GM12878 (cell line): ENCODE measurements at regions not wholly inside any gene's neighbourhood (a gene's known extent, or its start where the extent isn't known, plus 50 kb on each side); places are given as distances from the start of the nearest gene placed in this dataset.

ENCODE experiments used
- ATAC-seq: fragments of 200-7000 bp; cut with Tn5 transposase; 3 replicates; pipeline ENCODE4 v1.9.1; 2020; ENCODE audit warnings: mild to moderate bottlenecking, moderate library complexity
- BruUV-seq: library from RNA; stranded (reverse); fragments of 400-500 nt; replicated peaks from 2 replicates; lab custom pipeline; 2021; lab: Mats Ljungman, UMichigan
- CTCF ChIA-PET: fragments of 300-600 bp; sonication (Branson Sonifier 250); formaldehyde crosslinking; extraction: SDS; loops from one replicate; lab custom pipeline; 2021; ENCODE audit warnings: inconsistent platforms; lab: Yijun Ruan, JAX
- POLR2A ChIA-PET: fragments of 350-600 bp; formaldehyde crosslinking; extraction: SDS; loops from one replicate; lab custom pipeline; 2021; ENCODE audit warnings: inconsistent platforms; lab: Charles Lee
- RAD21 ChIA-PET: fragments of 300-600 bp; sonication (Branson Sonifier 250); formaldehyde crosslinking; loops from one replicate; lab custom pipeline; 2023; ENCODE audit warnings: antibody characterized with exemption; ENCODE audit not compliant: unreplicated experiment; lab: Charles Lee
- SMC1A ChIA-PET: fragments of 300-600 bp; sonication (Branson Sonifier 250); formaldehyde crosslinking; loops from one replicate; lab custom pipeline; 2023; ENCODE audit not compliant: unreplicated experiment, uncharacterized antibody; lab: Charles Lee
- DNase-seq: peaks from one replicate; pipeline ENCODE4 v3.0.0-alpha.2; 2011; ENCODE audit warnings: low read depth, low spot score
- FAIRE-seq: peaks from 3 replicates; lab custom pipeline; 2011; peaks lifted over from hg19 to GRCh38; lab: Jason Lieb, UNC
- H2AFZ ChIP-seq: 2 replicates; pipeline ENCODE4 v1.6.0; 2011; ENCODE audit warnings: low read depth, low read length, control low read depth; ENCODE audit not compliant: control insufficient read depth
- H3K27ac ChIP-seq: 2 replicates; pipeline ENCODE4 v1.5.1; 2011; ENCODE audit warnings: control low read depth; ENCODE audit not compliant: control insufficient read depth, insufficient read depth
- H3K27me3 ChIP-seq, 2 experiments: replicated peaks in 1 of 2; 2 replicates each; pipeline versions ENCODE4 v1.6.0 to v1.6.1; 2011; ENCODE audit warnings: low read length in 1 of 2; ENCODE audit not compliant: control insufficient read depth in 2 of 2, insufficient read depth in 2 of 2
- H3K36me3 ChIP-seq, 2 experiments: 2 replicates each; pipeline ENCODE4 v1.5.1; 2011; ENCODE audit warnings: low read length in 1 of 2; ENCODE audit not compliant: control insufficient read depth in 2 of 2, insufficient read depth in 2 of 2
- H3K4me1 ChIP-seq: 2 replicates; pipeline ENCODE4 v1.6.1; 2011; ENCODE audit warnings: mild to moderate bottlenecking, low read length, moderate library complexity, mixed read lengths; ENCODE audit not compliant: control insufficient read depth, insufficient read depth
- H3K4me2 ChIP-seq: 2 replicates; pipeline ENCODE4 v1.6.0; 2011; ENCODE audit warnings: control low read depth; ENCODE audit not compliant: control insufficient read depth, insufficient read depth
- H3K4me3 ChIP-seq: fragments of 200-600 bp; sonication (generic); 2 replicates; pipeline ENCODE4 v1.5.1; 2016
- H3K79me2 ChIP-seq: 2 replicates; pipeline ENCODE4 v1.6.0; 2011; ENCODE audit warnings: low read length; ENCODE audit not compliant: control insufficient read depth, insufficient read depth
- H3K9ac ChIP-seq: 2 replicates; pipeline ENCODE4 v1.8.0; 2011; ENCODE audit warnings: low read length, control low read depth, mixed read lengths; ENCODE audit not compliant: control insufficient read depth, insufficient read depth
- H3K9me3 ChIP-seq: replicated peaks from 3 replicates; pipeline ENCODE4 v1.5.1; 2011; ENCODE audit warnings: mild to moderate bottlenecking, low read length; ENCODE audit not compliant: control insufficient read depth, insufficient read depth
- H4K20me1 ChIP-seq: 2 replicates; pipeline ENCODE4 v1.6.0; 2011; ENCODE audit not compliant: control insufficient read depth, insufficient read depth
- ASH2L ChIP-seq: fragments of 300-600, 200-600 bp; sonication (generic); IDR thresholded peaks from 2 replicates; pipeline ENCODE4 v1.6.1; 2017; ENCODE audit warnings: low read depth, mild to moderate bottlenecking, borderline replicate concordance
- ATF3 ChIP-seq: IDR thresholded peaks from 2 replicates; pipeline ENCODE4 v1.6.1; 2011; ENCODE audit warnings: low read depth, mild to moderate bottlenecking, low read length, moderate library complexity, borderline replicate concordance; ENCODE audit errors: extremely low read depth
- ATF7 ChIP-seq: fragments of 450-650 bp; IDR thresholded peaks from 2 replicates; pipeline ENCODE4 v1.6.1; 2016; ENCODE audit warnings: low read depth, mild to moderate bottlenecking
- BACH1 ChIP-seq: fragments of 450-650 bp; IDR thresholded peaks from 2 replicates; pipeline ENCODE4 v1.6.1; 2017; ENCODE audit warnings: mild to moderate bottlenecking, borderline replicate concordance
- CBFB ChIP-seq: IDR thresholded peaks from 2 replicates; pipeline ENCODE4 v1.6.1; 2016; ENCODE audit warnings: antibody characterized with exemption, low read depth
- EED ChIP-seq: sonication (generic); IDR thresholded peaks from 2 replicates; pipeline ENCODE4 v1.6.1; 2016; ENCODE audit warnings: antibody characterized with exemption, low read depth
- IRF3 ChIP-seq: fragments of 450-650 bp; IDR thresholded peaks from 2 replicates; pipeline ENCODE4 v1.6.1; 2014; ENCODE audit warnings: mild to moderate bottlenecking
- MTA3 ChIP-seq: IDR thresholded peaks from 2 replicates; pipeline ENCODE4 v1.6.1; 2012; ENCODE audit warnings: low read length, inconsistent platforms, borderline replicate concordance
- MXI1 ChIP-seq: fragments of 150-350 bp; IDR thresholded peaks from 2 replicates; pipeline ENCODE4 v1.6.1; 2011; ENCODE audit warnings: low read depth, mild to moderate bottlenecking, inconsistent platforms, low read length, improper control_type of control experiment
- NFIC ChIP-seq: IDR thresholded peaks from 2 replicates; pipeline ENCODE4 v1.6.1; 2012; ENCODE audit warnings: low read depth, mild to moderate bottlenecking, inconsistent platforms, low read length, moderate library complexity
- NR2C1 ChIP-seq: fragments of 450-650 bp; IDR thresholded peaks from 2 replicates; pipeline ENCODE4 v1.6.1; 2017; ENCODE audit warnings: antibody characterized with exemption, mild to moderate bottlenecking, moderate library complexity
- NR2F1 ChIP-seq: fragments of 450-650 bp; conservative IDR thresholded peaks from 2 replicates; pipeline ENCODE4 v1.6.1; 2017; ENCODE audit warnings: mild to moderate bottlenecking
- PAX5 ChIP-seq: IDR thresholded peaks from 2 replicates; pipeline ENCODE4 v1.6.1; 2011; ENCODE audit warnings: low read depth, low read length, borderline replicate concordance
- PML ChIP-seq: IDR thresholded peaks from 2 replicates; pipeline ENCODE4 v1.6.1; 2012; ENCODE audit warnings: low read length, inconsistent platforms
- POLR2AphosphoS2 ChIP-seq: IDR thresholded peaks from 2 replicates; pipeline ENCODE4 v1.6.1; 2011; ENCODE audit warnings: low read depth, mild to moderate bottlenecking, low read length, improper control_type of control experiment, moderate library complexity
- RFX5 ChIP-seq: IDR thresholded peaks from 2 replicates; pipeline ENCODE4 v1.6.1; 2011; ENCODE audit warnings: low read depth, low read length, improper control_type of control experiment
- WGBS: methylation state at CpG from one replicate; pipeline ENCODE4 v1.1.6; 2016; ENCODE audit warnings: low lambda C conversion rate; ENCODE audit not compliant: insufficient replicate concordance, insufficient coverage; ENCODE audit errors: missing lambda C conversion rate; 5-methylcytosine and 5-hydroxymethylcytosine counted together
- in situ Hi-C: fragments of 300-500 bp; cut with MboI; formaldehyde crosslinking; loops from 9 replicates; pipeline ENCODE4 v1.14.3; 2018; ENCODE audit warnings: mixed read lengths
- intact Hi-C: fragments of 100-400 bp; cut with micrococcal nuclease; formaldehyde crosslinking; loops from one replicate; pipeline ENCODE4 v1.14.2; 2022; ENCODE audit not compliant: unreplicated experiment

GRCh38 chr21:36565540-36565939, 85.6 kb upstream of the CLDN14 start:
- no peak for ATAC-seq
- H3K36me3 ChIP-seq, result no peaks in the 10 kb centered on the region
- no peak for TF ChIP-seq EED
- TF ChIP-seq PAX5, result no peak
- no peak for TF ChIP-seq ATF7
- no peak for TF ChIP-seq MXI1
- no peak for TF ChIP-seq RFX5
- TF ChIP-seq, all 136 proteins: peak for 0
- Histone ChIP-seq H2AFZ (no peak overlapping the region), H3K27ac (no peak overlapping the region), H3K27me3 (peaks cover 1 to 6% of the 10 kb centered on the region in 2 experiments; a peak in 3 of 4 replicates), H4K20me1 (no peaks in the 10 kb centered on the region; the same call in 1 of the 2 replicates), H3K4me1 (no peaks in the 10 kb centered on the region), H3K9ac (no peak overlapping the region), H3K79me2 (no peaks in the 10 kb centered on the region), H3K4me2 (no peak overlapping the region), H3K4me3 (no peak overlapping the region), H3K9me3 (0 out of 3 replicates have a peak, but pooled peaks cover 1% of the 10 kb centered on the region)
- ChIA-PET POLR2A (no interaction called here), RAD21 (no interaction called here), CTCF (no interaction called here), SMC1A (interaction anchor here (1.3 kb wide), 1 partner anchor 63 kb away, joined by 4 read pairs; no protein-coding TSS in a partner anchor)
- DNase-seq (no peak), FAIRE-seq (no peak)
- no TSS peak for BruUV-seq
- in situ Hi-C loops (no loop called here), intact Hi-C loops (no loop called here)
- WGBS, result 34% methylated on average over 2 of the region's 2 CpGs

- DNase-seq (no peak), FAIRE-seq (no peak), ATAC-seq (no peak)
- ChIA-PET CTCF (no interaction called here), POLR2A (no interaction called here), RAD21 (no interaction called here), SMC1A (interaction anchor here (0.9 to 1.5 kb wide), 2 partner anchors 9 to 62 kb away, joined by 3 to 6 read pairs; no protein-coding TSS in a partner anchor)
- no peak overlapping the region for H3K4me2 ChIP-seq
- H3K9ac ChIP-seq, result no peak overlapping the region
- WGBS, result 63% methylated on average over 7 of the region's 7 CpGs
- H3K27ac ChIP-seq, result no peak overlapping the region
- no peaks in the 10 kb centered on the region for H3K79me2 ChIP-seq
- no peak overlapping the region for H3K4me3 ChIP-seq
- intact Hi-C loops, result no loop called here
- peaks cover 1 to 6% of the 10 kb centered on the region in 2 experiments; a peak in 2 of 4 replicates for H3K27me3 ChIP-seq
- no peak overlapping the region for H2AFZ ChIP-seq
- no peaks in the 10 kb centered on the region; the same call in 1 of the 2 replicates for H4K20me1 ChIP-seq
- H3K9me3 ChIP-seq, result 0 out of 3 replicates have a peak, but pooled peaks cover 1% of the 10 kb centered on the region
- H3K4me1 ChIP-seq, result no peaks in the 10 kb centered on the region
- BruUV-seq, result no TSS peak
- no peaks in the 10 kb centered on the region for H3K36me3 ChIP-seq
- in situ Hi-C loops, result no loop called here
- no peak for TF ChIP-seq NR2C1
- TF ChIP-seq BACH1, result no peak
- no peak for TF ChIP-seq MTA3
- TF ChIP-seq PML, result no peak
- TF ChIP-seq NR2F1, result no peak
- no peak for TF ChIP-seq ATF3
- TF ChIP-seq ASH2L, result no peak
- no peak for TF ChIP-seq POLR2AphosphoS2
- TF ChIP-seq CBFB, result no peak
- TF ChIP-seq NFIC, result no peak
- no peak for TF ChIP-seq IRF3
Measured at GRCh38 chr21:36566644-36567043, 86.7 kb upstream of the CLDN14 start.
